Sigmoid colon (tissue), 6 donors: ENCODE measurements at regions not wholly inside any gene's neighbourhood (a gene's known extent, or its start where the extent isn't known, plus 50 kb on each side); places are given as distances from the start of the nearest gene placed in this dataset.

Source experiments
- DNase-seq: peaks from one replicate; pipeline ENCODE4 v3.0.0-alpha.2; 2019
- H3K27ac ChIP-seq, 4 donors: fragments of 200-600 bp; sonication (generic); one replicate each; pipeline ENCODE4 v1.5.1; 2016 to 2019; ENCODE audit warnings: mild to moderate bottlenecking in 1 of 4
- H3K27me3 ChIP-seq, 3 donors: fragments of 200-600 bp; sonication (generic); one replicate each; pipeline ENCODE4 v1.5.1; 2019; ENCODE audit warnings: mild to moderate bottlenecking in 1 of 3
- H3K36me3 ChIP-seq, 4 donors: fragments of 200-600 bp; sonication (generic); one replicate each; pipeline ENCODE4 v1.5.1; 2016 to 2019
- H3K4me1 ChIP-seq, 4 donors: fragments of 200-600 bp; sonication (generic); one replicate each; pipeline ENCODE4 v1.5.1; 2017 to 2019
- H3K4me3 ChIP-seq, 4 donors: fragments of 200-600 bp; sonication (generic); one replicate each; pipeline ENCODE4 v1.5.1; 2017 to 2019; ENCODE audit warnings: mild to moderate bottlenecking in 2 of 4, moderate library complexity in 1 of 4
- H3K9me3 ChIP-seq, 4 donors: fragments of 200-600 bp in 3 of 4; sonication (generic) in 3 of 4; one replicate each; pipeline versions ENCODE4 v1.5.1 to v1.6.1; 2013 to 2019
- CTCF ChIP-seq, 4 experiments: fragments of 450-650 bp in 3 of 4; fragments of 200-600 bp in 1 of 4; IDR thresholded peaks; one replicate each; pipeline ENCODE4 v1.5.1; 2016 to 2019; ENCODE audit warnings: antibody characterized with exemption in 4 of 4, mild to moderate bottlenecking in 3 of 4, moderate library complexity in 2 of 4
- EP300 ChIP-seq, 4 donors: sonication (generic); formaldehyde crosslinking; IDR thresholded peaks; one replicate each; pipeline ENCODE4 v1.6.1; 2017; ENCODE audit warnings: antibody characterized with exemption in 4 of 4
- POLR2A ChIP-seq, 2 donors: fragments of 450-650 bp; IDR thresholded peaks; one replicate each; pipeline ENCODE4 v1.6.1; 2016; ENCODE audit warnings: antibody characterized with exemption in 2 of 2, mild to moderate bottlenecking in 2 of 2, moderate library complexity in 2 of 2
- POLR2AphosphoS5 ChIP-seq, 4 donors: sonication (generic); formaldehyde crosslinking; IDR thresholded peaks; one replicate each; pipeline ENCODE4 v1.6.1; 2017; ENCODE audit warnings: antibody characterized with exemption in 4 of 4
- WGBS, 2 donors: extraction: QIAGEN DNeasy Blood & Tissue Kit; methylation state at CpG; one replicate each; pipeline ENCODE4 v1.1.7; 2013; 5-methylcytosine and 5-hydroxymethylcytosine counted together
- intact Hi-C: fragments of 100-400 bp; cut with DNase I; formaldehyde crosslinking; loops from one replicate; pipeline ENCODE4 v1.15.1; 2023
- donor health status: healthy with polysubstance abuse.
- donor health status: healthy.

- WGBS, 2 donors: 92 to 94% methylated on average over 1 of the region's 1 CpG
- no peaks in the 10 kb centered on the region for H3K36me3 ChIP-seq
- H3K4me3 ChIP-seq: no peak overlapping the region
- TF ChIP-seq POLR2AphosphoS5 (IDR thresholded peaks at IDR 0.05): no peak
- no peak for TF ChIP-seq CTCF (IDR thresholded peaks at IDR 0.05)
- no peak for TF ChIP-seq EP300 (IDR thresholded peaks at IDR 0.05)
- TF ChIP-seq POLR2A (IDR thresholded peaks at IDR 0.05): no peak
- no peak overlapping the region for H3K27ac ChIP-seq
- no peaks in the 10 kb centered on the region for H3K27me3 ChIP-seq
- peaks cover 0 to 3% (median 0%) of the 10 kb centered on the region in 4 donors for H3K9me3 ChIP-seq
- intact Hi-C loops: no loop called here
- no peak for DNase-seq
- no peaks in the 10 kb centered on the region for H3K4me1 ChIP-seq
Measured at GRCh38 chr5:58151414-58151813, 308.5 kb downstream of the PLK2 start.

- Histone ChIP-seq H3K9me3 (peaks cover 0 to 3% (median 0%) of the 10 kb centered on the region in 4 donors), H3K27me3 (no peaks in the 10 kb centered on the region), H3K4me3 (no peak overlapping the region), H3K27ac (no peak overlapping the region), H3K4me1 (no peaks in the 10 kb centered on the region), H3K36me3 (no peaks in the 10 kb centered on the region)
- 95% methylated on average over 2 of the region's 2 CpGs for WGBS, 2 donors
- TF ChIP-seq EP300 (IDR thresholded peaks at IDR 0.05) (no peak), POLR2AphosphoS5 (IDR thresholded peaks at IDR 0.05) (no peak), POLR2A (IDR thresholded peaks at IDR 0.05) (no peak), CTCF (IDR thresholded peaks at IDR 0.05) (no peak)
- intact Hi-C loops: no loop called here
- DNase-seq: no peak
Measured at GRCh38 chr5:58150926-58151325, 309.0 kb downstream of the PLK2 start.

- WGBS, 2 donors: 94 to 96% methylated on average over 4 of the region's 4 CpGs
- TF ChIP-seq CTCF (IDR thresholded peaks at IDR 0.05) (no peak), POLR2A (IDR thresholded peaks at IDR 0.05) (no peak), POLR2AphosphoS5 (IDR thresholded peaks at IDR 0.05) (no peak), EP300 (IDR thresholded peaks at IDR 0.05) (no peak)
- H3K9me3 ChIP-seq: peaks cover 0 to 3% (median 0%) of the 10 kb centered on the region in 4 donors
Measured at GRCh38 chr5:58149746-58150145, 310.1 kb downstream of the PLK2 start.

GRCh38 chr5:58149345-58149744 lies 310.5 kb downstream of the PLK2 start:
- peaks cover 0 to 3% (median 0%) of the 10 kb centered on the region in 4 donors for H3K9me3 ChIP-seq
- H3K27ac ChIP-seq: no peak overlapping the region
- DNase-seq: no peak
- TF ChIP-seq POLR2A (IDR thresholded peaks at IDR 0.05) (no peak), POLR2AphosphoS5 (IDR thresholded peaks at IDR 0.05) (no peak), EP300 (IDR thresholded peaks at IDR 0.05) (no peak), CTCF (IDR thresholded peaks at IDR 0.05) (no peak)
- no peaks in the 10 kb centered on the region for H3K4me1 ChIP-seq
- no peaks in the 10 kb centered on the region for H3K27me3 ChIP-seq
- H3K36me3 ChIP-seq: no peaks in the 10 kb centered on the region
- 65 to 80% methylated on average over 3 of the region's 3 CpGs for WGBS, 2 donors
- intact Hi-C loops: no loop called here
- no peak overlapping the region for H3K4me3 ChIP-seq

More at GRCh38 chr5:58149746-58150145, 310.1 kb downstream of the PLK2 start:
- no peaks in the 10 kb centered on the region for H3K4me1 ChIP-seq
- no peak overlapping the region for H3K27ac ChIP-seq
- H3K4me3 ChIP-seq: no peak overlapping the region
- H3K27me3 ChIP-seq: no peaks in the 10 kb centered on the region
- H3K36me3 ChIP-seq: no peaks in the 10 kb centered on the region
- intact Hi-C loops: no loop called here
- no peak for DNase-seq

- Histone ChIP-seq H3K36me3 (no peaks in the 10 kb centered on the region), H3K27me3 (no peaks in the 10 kb centered on the region), H3K9me3 (no peaks in the 10 kb centered on the region), H3K4me3 (no peak overlapping the region), H3K27ac (no peak overlapping the region), H3K4me1 (no peaks in the 10 kb centered on the region)
- TF ChIP-seq POLR2AphosphoS5 (IDR thresholded peaks at IDR 0.05) (no peak), CTCF (IDR thresholded peaks at IDR 0.05) (no peak), POLR2A (IDR thresholded peaks at IDR 0.05) (no peak), EP300 (IDR thresholded peaks at IDR 0.05) (no peak)
- intact Hi-C loops: no loop called here
- no peak for DNase-seq
Measured at GRCh38 chr5:58148254-58148775, 311.6 kb downstream of the PLK2 start.
